Ishikawa (cell line): ENCODE measurements at regions not wholly inside any gene's neighbourhood (a gene's known extent, or its start where the extent isn't known, plus 50 kb on each side); places are given as distances from the start of the nearest gene placed in this dataset.

Experiments
- CEBPB ChIP-seq: IDR thresholded peaks from 2 replicates; pipeline ENCODE4 v1.6.1; 2012
- CREB1 ChIP-seq: IDR thresholded peaks from 2 replicates; pipeline ENCODE4 v1.6.1; 2012; ENCODE audit warnings: low read depth
- EGR1 ChIP-seq: IDR thresholded peaks from 2 replicates; pipeline ENCODE4 v1.6.1; 2012
- EP300 ChIP-seq: IDR thresholded peaks from 2 replicates; pipeline ENCODE4 v1.6.1; 2012; ENCODE audit warnings: borderline replicate concordance
- FOXM1 ChIP-seq: IDR thresholded peaks from 2 replicates; pipeline ENCODE4 v1.6.1; 2012; ENCODE audit warnings: low read depth, borderline replicate concordance
- REST ChIP-seq: IDR thresholded peaks from 2 replicates; pipeline ENCODE4 v1.6.1; 2012; ENCODE audit warnings: low read depth, mild to moderate bottlenecking
- TAF1 ChIP-seq: IDR thresholded peaks from 2 replicates; pipeline ENCODE4 v1.6.1; 2012; ENCODE audit warnings: low read depth, mild to moderate bottlenecking
- TCF12 ChIP-seq: IDR thresholded peaks from 2 replicates; pipeline ENCODE4 v1.6.1; 2012; ENCODE audit warnings: low read depth
- TEAD4 ChIP-seq: IDR thresholded peaks from 2 replicates; pipeline ENCODE4 v1.6.1; 2012
- YY1 ChIP-seq: IDR thresholded peaks from 2 replicates; pipeline ENCODE4 v1.6.1; 2012; ENCODE audit warnings: low read depth
- ZBTB7A ChIP-seq: IDR thresholded peaks from 2 replicates; pipeline ENCODE4 v1.6.1; 2012; ENCODE audit warnings: low read depth
- TF ChIP-seq, protein P1 (sequence below): IDR thresholded peaks from 2 replicates; pipeline ENCODE4 v1.6.1; 2012

- TF ChIP-seq YY1 (no peak), TAF1 (no peak), CEBPB (no peak), TCF12 (peak; percentile 81), EP300 (peak; percentile 68; the same call in 1 of the 2 replicates), TEAD4 (peak; percentile 55; the same call in 1 of the 2 replicates), REST (no peak), ZBTB7A (0 out of 2 replicates have a peak, but pooled peaks have one; percentile 57), EGR1 (no peak), CREB1 (no peak), FOXM1 (no peak)
- TF ChIP-seq, protein P1, sequence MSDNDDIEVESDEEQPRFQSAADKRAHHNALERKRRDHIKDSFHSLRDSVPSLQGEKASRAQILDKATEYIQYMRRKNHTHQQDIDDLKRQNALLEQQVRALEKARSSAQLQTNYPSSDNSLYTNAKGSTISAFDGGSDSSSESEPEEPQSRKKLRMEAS: 0 out of 2 replicates have a peak, but pooled peaks have one; percentile 6
Measured at GRCh38 chr4:127055357-127055756, 577.4 kb upstream of the INTU start.
